ENCODE measurements at regions not wholly inside any gene's neighbourhood (a gene's known extent, or its start where the extent isn't known, plus 50 kb on each side); places are given as distances from the start of the nearest gene placed in this dataset.

GRCh38 chr13:27014406-27015359, 156.9 kb downstream of the USP12 start:
- H3K27me3 ChIP-seq (ENCODE audit: insufficient read depth, poor library complexity, severe bottlenecking): peaks cover 2% of the 10 kb centered on the region
- no peak overlapping the region for H3K27ac ChIP-seq (replicated peaks)
- no peak for DNase-seq (ENCODE audit: low read depth in 1 of 2, low spot score in 1 of 2)
- no peak overlapping the region for H3K4me3 ChIP-seq (replicated peaks; ENCODE audit: insufficient read depth, low read length)
- TF ChIP-seq CTCF (IDR thresholded peaks at IDR 0.05; ENCODE audit: insufficient read depth, low read length) (no peak), SPI1 (IDR thresholded peaks at IDR 0.05; ENCODE audit: borderline replicate concordance, low read depth) (no peak), GABPA (IDR thresholded peaks at IDR 0.05; ENCODE audit: low read depth) (no peak), POLR2AphosphoS5 (IDR thresholded peaks at IDR 0.05; ENCODE audit: low read depth) (no peak)
- TF ChIP-seq, protein P1, sequence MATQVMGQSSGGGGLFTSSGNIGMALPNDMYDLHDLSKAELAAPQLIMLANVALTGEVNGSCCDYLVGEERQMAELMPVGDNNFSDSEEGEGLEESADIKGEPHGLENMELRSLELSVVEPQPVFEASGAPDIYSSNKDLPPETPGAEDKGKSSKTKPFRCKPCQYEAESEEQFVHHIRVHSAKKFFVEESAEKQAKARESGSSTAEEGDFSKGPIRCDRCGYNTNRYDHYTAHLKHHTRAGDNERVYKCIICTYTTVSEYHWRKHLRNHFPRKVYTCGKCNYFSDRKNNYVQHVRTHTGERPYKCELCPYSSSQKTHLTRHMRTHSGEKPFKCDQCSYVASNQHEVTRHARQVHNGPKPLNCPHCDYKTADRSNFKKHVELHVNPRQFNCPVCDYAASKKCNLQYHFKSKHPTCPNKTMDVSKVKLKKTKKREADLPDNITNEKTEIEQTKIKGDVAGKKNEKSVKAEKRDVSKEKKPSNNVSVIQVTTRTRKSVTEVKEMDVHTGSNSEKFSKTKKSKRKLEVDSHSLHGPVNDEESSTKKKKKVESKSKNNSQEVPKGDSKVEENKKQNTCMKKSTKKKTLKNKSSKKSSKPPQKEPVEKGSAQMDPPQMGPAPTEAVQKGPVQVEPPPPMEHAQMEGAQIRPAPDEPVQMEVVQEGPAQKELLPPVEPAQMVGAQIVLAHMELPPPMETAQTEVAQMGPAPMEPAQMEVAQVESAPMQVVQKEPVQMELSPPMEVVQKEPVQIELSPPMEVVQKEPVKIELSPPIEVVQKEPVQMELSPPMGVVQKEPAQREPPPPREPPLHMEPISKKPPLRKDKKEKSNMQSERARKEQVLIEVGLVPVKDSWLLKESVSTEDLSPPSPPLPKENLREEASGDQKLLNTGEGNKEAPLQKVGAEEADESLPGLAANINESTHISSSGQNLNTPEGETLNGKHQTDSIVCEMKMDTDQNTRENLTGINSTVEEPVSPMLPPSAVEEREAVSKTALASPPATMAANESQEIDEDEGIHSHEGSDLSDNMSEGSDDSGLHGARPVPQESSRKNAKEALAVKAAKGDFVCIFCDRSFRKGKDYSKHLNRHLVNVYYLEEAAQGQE (IDR thresholded peaks at IDR 0.05; ENCODE audit: insufficient replicate concordance, low read depth): no peak

GRCh38 chr13:27012482-27013197, 159.0 kb downstream of the USP12 start:
- DNase-seq (ENCODE audit: low read depth in 1 of 2, low spot score in 1 of 2): peak; percentile 6 to 21
- Histone ChIP-seq H3K27ac (replicated peaks) (no peak overlapping the region), H3K27me3 (ENCODE audit: insufficient read depth, poor library complexity, severe bottlenecking) (peaks cover 9% of the 10 kb centered on the region), H3K4me3 (replicated peaks; ENCODE audit: insufficient read depth, low read length) (no peak overlapping the region)
- no peak for TF ChIP-seq CTCF (IDR thresholded peaks at IDR 0.05; ENCODE audit: insufficient read depth, low read length)
- TF ChIP-seq, protein P1 (IDR thresholded peaks at IDR 0.05; ENCODE audit: insufficient replicate concordance, low read depth): no peak
- no peak for TF ChIP-seq GABPA (IDR thresholded peaks at IDR 0.05; ENCODE audit: low read depth)
- no peak for TF ChIP-seq POLR2AphosphoS5 (IDR thresholded peaks at IDR 0.05; ENCODE audit: low read depth)
- no peak for TF ChIP-seq SPI1 (IDR thresholded peaks at IDR 0.05; ENCODE audit: borderline replicate concordance, low read depth)

DNA sequence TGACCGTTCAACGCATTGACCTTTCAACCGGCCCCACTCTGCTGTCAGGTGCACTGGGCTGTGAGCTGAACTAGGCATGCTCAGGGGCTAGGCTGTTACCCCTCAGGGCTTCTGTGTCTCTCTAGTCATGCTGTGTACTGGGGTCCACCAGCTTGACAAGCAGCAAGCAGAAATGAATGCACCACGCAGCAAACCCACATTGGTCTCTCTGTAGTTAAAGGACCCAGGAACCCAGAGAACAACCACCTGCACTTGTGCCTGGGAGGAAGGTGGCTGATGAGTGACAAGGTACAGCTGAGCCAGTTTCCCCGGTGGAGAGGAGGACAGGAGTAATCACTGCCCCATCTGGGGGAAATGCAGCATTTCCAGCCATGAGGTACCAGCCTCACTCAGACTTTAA, 159.9 kb downstream of the USP12 start:
- Histone ChIP-seq H3K27ac (replicated peaks) (no peak overlapping the region), H3K4me3 (replicated peaks; ENCODE audit: insufficient read depth, low read length) (no peak overlapping the region), H3K27me3 (ENCODE audit: insufficient read depth, poor library complexity, severe bottlenecking) (peaks cover 16% of the 10 kb centered on the region)
- TF ChIP-seq POLR2AphosphoS5 (IDR thresholded peaks at IDR 0.05; ENCODE audit: low read depth) (no peak), SPI1 (IDR thresholded peaks at IDR 0.05; ENCODE audit: borderline replicate concordance, low read depth) (no peak), GABPA (IDR thresholded peaks at IDR 0.05; ENCODE audit: low read depth) (no peak), CTCF (IDR thresholded peaks at IDR 0.05; ENCODE audit: insufficient read depth, low read length) (no peak)
- TF ChIP-seq, protein P1 (IDR thresholded peaks at IDR 0.05; ENCODE audit: insufficient replicate concordance, low read depth): no peak
- DNase-seq (ENCODE audit: low read depth in 1 of 2, low spot score in 1 of 2): no peak
